Smooth muscle cell (in vitro differentiated cells): ENCODE measurements at regions not wholly inside any gene's neighbourhood (a gene's known extent, or its start where the extent isn't known, plus 50 kb on each side); places are given as distances from the start of the nearest gene placed in this dataset.

Source experiments
- DNase-seq: peaks from one replicate; lab custom pipeline; 2025; ENCODE audit not compliant: unreplicated experiment; lab: John Stamatoyannopoulos, UW
- H2AFZ ChIP-seq: fragments of 200-600 bp; sonication (generic); 2 replicates; pipeline ENCODE4 v1.6.0; 2016; ENCODE audit warnings: antibody characterized with exemption, low read depth, mild to moderate bottlenecking
- H3F3A ChIP-seq: fragments of 200-600 bp; sonication (generic); 2 replicates; pipeline ENCODE4 v1.6.0; 2017; ENCODE audit warnings: antibody characterized with exemption, low read depth
- H3K27ac ChIP-seq: fragments of 200-600 bp; sonication (generic); 2 replicates; pipeline ENCODE4 v1.5.1; 2016; ENCODE audit warnings: low read depth, mild to moderate bottlenecking
- H3K27me3 ChIP-seq: fragments of 200-600 bp; sonication (generic); 2 replicates; pipeline ENCODE4 v1.6.1; 2016; ENCODE audit warnings: low read depth, mild to moderate bottlenecking
- H3K36me3 ChIP-seq: fragments of 200-600 bp; sonication (generic); 2 replicates; pipeline ENCODE4 v1.5.1; 2016; ENCODE audit warnings: low read depth
- H3K4me1 ChIP-seq: fragments of 200-600 bp; sonication (generic); 2 replicates; pipeline ENCODE4 v1.5.1; 2016; ENCODE audit warnings: low read depth
- H3K4me2 ChIP-seq: fragments of 200-600 bp; sonication (generic); 2 replicates; pipeline ENCODE4 v1.6.0; 2016; ENCODE audit warnings: mild to moderate bottlenecking
- H3K4me3 ChIP-seq: fragments of 200-600 bp; sonication (generic); 2 replicates; pipeline ENCODE4 v1.5.1; 2016; ENCODE audit warnings: mild to moderate bottlenecking
- H3K79me2 ChIP-seq: fragments of 200-600 bp; sonication (generic); 2 replicates; pipeline ENCODE4 v1.6.0; 2016; ENCODE audit warnings: low read depth, mild to moderate bottlenecking
- H3K9ac ChIP-seq: fragments of 200-600 bp; sonication (generic); 2 replicates; pipeline ENCODE4 v1.6.0; 2016; ENCODE audit warnings: low read depth
- H3K9me3 ChIP-seq: fragments of 200-600 bp; sonication (generic); replicated peaks from 2 replicates; pipeline ENCODE4 v1.5.1; 2016; ENCODE audit warnings: low read depth
- H4K20me1 ChIP-seq: fragments of 200-600 bp; sonication (generic); 2 replicates; pipeline ENCODE4 v1.6.0; 2016; ENCODE audit warnings: low read depth
- CTCF ChIP-seq: fragments of 200-600 bp; sonication (generic); IDR thresholded peaks from 2 replicates; pipeline ENCODE4 v1.5.1; 2017; ENCODE audit warnings: borderline replicate concordance, mild to moderate bottlenecking, antibody characterized with exemption; ENCODE audit not compliant: insufficient read depth, poor library complexity, severe bottlenecking
- WGBS: methylation state at CpG from one replicate; pipeline ENCODE4 v1.1.7; 2016; ENCODE audit warnings: low lambda C conversion rate; 5-methylcytosine and 5-hydroxymethylcytosine counted together

GRCh38 chr5:68000805-68001204 is 214.8 kb upstream of the PIK3R1 start:
- no peak overlapping the region for H3K9ac ChIP-seq
- H3F3A ChIP-seq, result no peaks in the 10 kb centered on the region
- no peaks in the 10 kb centered on the region for H3K9me3 ChIP-seq
- no peak overlapping the region for H3K4me2 ChIP-seq
- no peaks in the 10 kb centered on the region for H3K79me2 ChIP-seq
- no peak overlapping the region for H3K27ac ChIP-seq
- no peaks in the 10 kb centered on the region for H3K36me3 ChIP-seq
- no peak overlapping the region for H3K4me3 ChIP-seq
- DNase-seq, result no peak
- no peaks in the 10 kb centered on the region for H3K4me1 ChIP-seq
- no peak for TF ChIP-seq CTCF
- no peak overlapping the region for H2AFZ ChIP-seq
- H4K20me1 ChIP-seq, result no peaks in the 10 kb centered on the region
- no peaks in the 10 kb centered on the region for H3K27me3 ChIP-seq

GRCh38 chr5:67999391-67999790 is 216.2 kb upstream of the PIK3R1 start:
- no peak overlapping the region for H3K4me3 ChIP-seq
- H3K27ac ChIP-seq, result no peak overlapping the region
- H3K27me3 ChIP-seq, result no peaks in the 10 kb centered on the region
- no peak overlapping the region for H3K4me2 ChIP-seq
- no peak for DNase-seq
- no peaks in the 10 kb centered on the region for H3F3A ChIP-seq
- no peak overlapping the region for H2AFZ ChIP-seq
- no peak overlapping the region for H3K9ac ChIP-seq
- 90% methylated on average over 2 of the region's 2 CpGs for WGBS
- H3K4me1 ChIP-seq, result no peaks in the 10 kb centered on the region
- no peaks in the 10 kb centered on the region for H3K36me3 ChIP-seq
- H4K20me1 ChIP-seq, result no peaks in the 10 kb centered on the region
- no peaks in the 10 kb centered on the region for H3K9me3 ChIP-seq
- no peaks in the 10 kb centered on the region for H3K79me2 ChIP-seq
- TF ChIP-seq CTCF, result no peak

GRCh38 chr5:67998709-67999261 is 216.8 kb upstream of the PIK3R1 start:
- Histone ChIP-seq H3K79me2 (no peaks in the 10 kb centered on the region), H4K20me1 (no peaks in the 10 kb centered on the region), H3K4me2 (no peak overlapping the region), H3K9me3 (no peaks in the 10 kb centered on the region), H3K4me3 (no peak overlapping the region), H3K9ac (no peak overlapping the region), H3K36me3 (no peaks in the 10 kb centered on the region), H2AFZ (no peak overlapping the region), H3K4me1 (no peaks in the 10 kb centered on the region), H3K27me3 (no peaks in the 10 kb centered on the region), H3K27ac (peak overlapping the region; percentile 49), H3F3A (no peaks in the 10 kb centered on the region)
- 57% methylated on average over 7 of the region's 7 CpGs for WGBS
- no peak for TF ChIP-seq CTCF
- peak; percentile 2 for DNase-seq

GRCh38 chr5:67997892-67998457 is 217.6 kb upstream of the PIK3R1 start:
- Histone ChIP-seq H4K20me1 (no peaks in the 10 kb centered on the region), H3F3A (no peaks in the 10 kb centered on the region), H3K36me3 (no peaks in the 10 kb centered on the region), H3K4me2 (no peak overlapping the region), H3K4me1 (no peaks in the 10 kb centered on the region), H3K27ac (no peak overlapping the region), H3K4me3 (no peak overlapping the region), H2AFZ (no peak overlapping the region), H3K9me3 (no peaks in the 10 kb centered on the region), H3K9ac (no peak overlapping the region), H3K27me3 (no peaks in the 10 kb centered on the region), H3K79me2 (no peaks in the 10 kb centered on the region)
- no peak for DNase-seq
- no peak for TF ChIP-seq CTCF
- 100% methylated on average over 4 of the region's 5 CpGs for WGBS
